Stimulated activated CD8-positive, alpha-beta memory T cell treated with anti-CD3 and anti-CD28 coated beads, Interleukin-15, amount 100 ng/mL, for 48 hours (primary cell): ENCODE measurements at regions not wholly inside any gene's neighbourhood (a gene's known extent, or its start where the extent isn't known, plus 50 kb on each side); places are given as distances from the start of the nearest gene placed in this dataset.
"Not testable (repeated sequence)": the region's sequence is repeated elsewhere in the genome, so short reads cannot be mapped to it uniquely, and the experiment has no call there.

Source experiments
- DNase-seq, 2 donors: peaks; one replicate each; pipeline ENCODE4 v3.0.0-alpha.2; 2020; ENCODE audit warnings: low read depth in 2 of 2

DNA sequence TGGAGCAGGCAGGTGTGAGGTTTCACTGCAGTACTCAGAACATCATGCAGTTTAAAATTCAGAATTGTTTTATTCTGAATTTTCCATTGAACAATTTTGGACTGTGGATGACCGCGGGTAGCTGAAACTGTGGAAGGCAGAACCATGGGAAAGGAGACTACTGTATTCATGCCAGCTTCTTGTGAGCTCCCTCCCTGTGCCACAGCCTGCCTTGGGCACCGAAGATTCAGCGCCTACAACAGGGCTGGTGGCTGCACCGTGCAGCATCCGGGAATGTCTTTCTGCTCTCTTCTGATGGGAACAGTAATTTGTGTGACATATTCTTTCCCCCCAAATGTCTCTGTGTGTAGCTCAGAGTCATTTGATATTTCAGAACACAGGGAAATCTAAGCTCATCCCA, 118.5 kb upstream of the NKX1-1 start:
- DNase-seq = no peak

- DNase-seq = no peak
Observed at GRCh38 chr4:1523907-1524636, 117.8 kb upstream of the NKX1-1 start.

- no peak for DNase-seq
Observed at GRCh38 chr4:1523506-1523905, 117.3 kb upstream of the NKX1-1 start.

DNA sequence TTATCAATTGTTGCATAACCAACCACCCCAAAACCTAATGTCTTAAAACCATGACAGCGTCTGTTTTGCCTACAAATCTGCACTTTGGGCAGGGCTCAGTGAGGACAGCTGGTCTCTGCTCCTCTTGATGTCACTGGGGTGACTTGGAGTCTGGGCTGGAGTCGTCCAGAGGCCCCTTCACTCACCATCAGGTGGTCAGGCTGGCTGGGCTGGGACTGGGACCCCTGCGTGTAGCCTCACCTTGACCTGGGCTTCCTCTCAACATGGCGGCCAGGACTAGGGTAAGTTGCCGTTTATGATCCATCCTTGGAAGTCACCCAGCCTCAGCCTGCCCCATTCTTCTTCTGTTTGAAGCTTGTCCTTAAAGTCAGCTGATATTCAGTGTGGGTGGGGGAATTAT, 116.8 kb upstream of the NKX1-1 start:
- DNase-seq = no peak

GRCh38 chr4:1522606-1523005, 116.4 kb upstream of the NKX1-1 start:
- DNase-seq = no peak

GRCh38 chr4:1521821-1522361, 115.6 kb upstream of the NKX1-1 start:
- DNase-seq = no peak

GRCh38 chr4:1520795-1521576, 114.7 kb upstream of the NKX1-1 start:
- DNase-seq = not testable (repeated sequence)

DNA sequence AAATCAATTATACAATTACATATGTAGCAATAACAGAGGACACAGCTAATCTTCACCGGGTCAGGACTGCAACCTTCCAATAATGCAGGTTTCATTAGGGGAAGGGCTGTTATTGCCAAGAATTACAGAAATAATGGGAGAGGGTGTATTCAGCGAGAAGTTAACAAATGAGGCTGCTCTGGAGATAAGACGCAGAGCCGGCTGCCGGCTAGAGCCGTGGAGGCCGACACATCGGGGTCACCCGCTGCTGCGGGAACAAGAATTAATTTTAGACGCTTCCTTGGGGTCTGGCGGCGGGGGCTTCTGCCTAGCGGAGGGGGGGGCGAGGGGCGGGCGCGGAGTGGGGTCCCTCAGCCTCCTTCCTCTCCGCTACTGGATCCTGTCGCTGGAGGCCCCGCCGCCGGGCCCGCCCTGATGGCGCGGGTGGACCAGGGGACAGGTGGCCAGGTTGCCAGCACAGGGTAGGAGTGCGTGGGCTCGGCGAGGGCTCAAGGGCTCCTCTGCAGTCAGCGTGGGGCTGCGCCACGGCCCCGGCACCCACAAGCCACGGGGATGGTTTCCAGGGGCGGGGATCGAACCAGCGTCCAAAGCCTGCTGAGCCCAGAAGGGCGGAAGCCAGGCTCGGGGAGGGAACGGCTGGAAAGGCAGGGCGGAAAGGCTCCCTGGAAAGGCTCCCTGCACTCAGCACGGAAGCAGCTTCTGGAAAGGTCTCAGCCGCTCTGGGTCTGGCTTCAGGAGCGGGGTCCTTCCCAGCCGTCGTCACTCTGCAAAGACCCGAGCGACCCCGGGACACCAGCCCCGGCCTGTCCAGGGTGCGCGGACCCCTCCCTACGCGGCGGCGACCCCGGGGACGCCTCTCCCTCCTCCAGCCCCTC, 113.8 kb upstream of the NKX1-1 start:
- DNase-seq = no peak

GRCh38 chr4:1518997-1519700, 112.9 kb upstream of the NKX1-1 start:
- DNase-seq = no peak

- no peak for DNase-seq
Observed at GRCh38 chr4:1517592-1518411, 111.6 kb upstream of the NKX1-1 start.

DNA sequence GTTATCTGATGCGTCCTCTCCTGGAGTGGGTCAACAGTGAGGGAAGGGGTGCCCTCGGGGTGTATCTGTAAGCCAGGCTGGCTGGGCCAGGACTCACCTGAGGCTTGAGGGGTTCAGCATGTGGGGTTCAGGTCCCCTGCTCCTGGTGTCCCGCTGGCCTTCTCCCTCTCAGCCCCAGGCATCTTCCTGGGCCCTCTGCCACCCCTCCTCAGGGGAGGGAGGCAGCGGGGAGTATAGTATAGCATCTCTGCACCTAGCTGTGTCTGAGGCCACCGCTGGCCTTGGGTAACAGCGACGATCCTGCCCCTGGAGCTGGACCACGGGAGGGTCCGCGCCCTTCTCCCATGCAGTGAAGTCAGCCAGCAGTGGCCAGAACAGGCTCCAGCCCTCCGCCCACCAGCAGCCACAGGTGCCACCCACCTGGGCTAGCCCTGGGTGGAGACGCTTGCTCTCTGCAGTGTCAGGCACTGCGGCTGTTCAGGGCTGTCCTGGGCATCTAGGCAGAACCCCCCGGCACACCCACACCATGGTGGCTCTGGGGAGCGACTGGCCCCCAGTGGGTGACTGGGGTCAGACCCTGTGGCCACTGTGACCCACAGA, 110.7 kb upstream of the NKX1-1 start:
- DNase-seq = no peak

GRCh38 chr4:1516261-1516660, 110.0 kb upstream of the NKX1-1 start:
- no peak for DNase-seq

DNA sequence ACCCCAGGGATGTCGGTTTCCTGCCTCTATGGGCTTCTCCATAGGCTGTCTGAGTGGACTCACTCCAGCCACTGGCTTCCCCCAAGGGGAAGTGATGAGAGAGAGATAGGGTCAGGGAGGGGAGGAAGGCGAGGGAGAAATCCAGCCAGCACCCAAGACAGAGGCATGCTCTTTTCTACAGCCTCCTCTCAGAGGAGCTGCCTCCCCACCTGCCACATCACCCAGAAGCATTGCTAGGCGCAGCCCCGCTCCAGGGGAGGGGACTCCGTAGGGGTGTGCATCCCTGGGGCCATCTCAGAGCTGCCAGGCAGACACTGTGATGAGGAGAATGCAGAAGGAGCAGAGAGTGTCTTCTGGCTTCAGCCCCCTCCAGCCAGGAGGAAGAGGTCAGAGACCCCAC, 109.5 kb upstream of the NKX1-1 start:
- DNase-seq = no peak

DNA sequence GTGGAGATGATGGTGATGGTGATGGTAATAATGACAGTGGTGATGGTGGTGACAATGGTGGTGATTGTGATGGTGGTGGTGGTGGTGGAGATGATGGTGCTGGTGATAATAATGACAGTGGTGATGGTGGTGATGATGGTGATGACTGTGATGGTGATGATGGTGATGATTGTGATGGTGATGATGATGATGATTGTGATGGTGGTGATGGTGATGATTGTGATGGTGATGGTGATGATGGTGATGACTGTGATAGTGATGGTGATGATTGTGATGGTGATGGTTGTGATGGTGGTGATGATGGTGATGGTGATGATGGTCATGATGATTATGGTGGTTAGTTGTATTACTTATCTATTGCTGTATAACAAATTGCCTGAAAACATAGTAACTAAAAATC, 108.9 kb upstream of the NKX1-1 start:
- DNase-seq = no peak

DNA sequence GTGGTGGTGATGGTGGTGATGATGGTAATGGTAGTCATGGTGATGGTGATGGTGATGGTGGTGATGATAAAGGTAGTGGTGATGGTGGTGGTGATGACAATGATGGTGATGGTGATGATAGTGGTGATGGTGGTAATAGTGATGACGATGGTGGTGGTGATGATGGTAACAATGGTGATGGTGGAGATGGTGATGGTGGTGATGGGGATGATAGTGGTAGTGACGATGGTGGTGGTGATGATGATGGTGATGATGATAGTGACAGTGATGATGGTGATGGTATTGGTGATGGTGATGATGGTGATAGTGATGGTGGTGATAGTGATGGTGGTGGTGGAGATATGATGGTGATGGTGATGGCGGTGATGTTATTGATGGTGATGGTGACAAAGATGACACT, 108.4 kb upstream of the NKX1-1 start:
- no peak for DNase-seq

- DNase-seq = no peak
Observed at GRCh38 chr4:1513936-1514483, 107.8 kb upstream of the NKX1-1 start.

DNA sequence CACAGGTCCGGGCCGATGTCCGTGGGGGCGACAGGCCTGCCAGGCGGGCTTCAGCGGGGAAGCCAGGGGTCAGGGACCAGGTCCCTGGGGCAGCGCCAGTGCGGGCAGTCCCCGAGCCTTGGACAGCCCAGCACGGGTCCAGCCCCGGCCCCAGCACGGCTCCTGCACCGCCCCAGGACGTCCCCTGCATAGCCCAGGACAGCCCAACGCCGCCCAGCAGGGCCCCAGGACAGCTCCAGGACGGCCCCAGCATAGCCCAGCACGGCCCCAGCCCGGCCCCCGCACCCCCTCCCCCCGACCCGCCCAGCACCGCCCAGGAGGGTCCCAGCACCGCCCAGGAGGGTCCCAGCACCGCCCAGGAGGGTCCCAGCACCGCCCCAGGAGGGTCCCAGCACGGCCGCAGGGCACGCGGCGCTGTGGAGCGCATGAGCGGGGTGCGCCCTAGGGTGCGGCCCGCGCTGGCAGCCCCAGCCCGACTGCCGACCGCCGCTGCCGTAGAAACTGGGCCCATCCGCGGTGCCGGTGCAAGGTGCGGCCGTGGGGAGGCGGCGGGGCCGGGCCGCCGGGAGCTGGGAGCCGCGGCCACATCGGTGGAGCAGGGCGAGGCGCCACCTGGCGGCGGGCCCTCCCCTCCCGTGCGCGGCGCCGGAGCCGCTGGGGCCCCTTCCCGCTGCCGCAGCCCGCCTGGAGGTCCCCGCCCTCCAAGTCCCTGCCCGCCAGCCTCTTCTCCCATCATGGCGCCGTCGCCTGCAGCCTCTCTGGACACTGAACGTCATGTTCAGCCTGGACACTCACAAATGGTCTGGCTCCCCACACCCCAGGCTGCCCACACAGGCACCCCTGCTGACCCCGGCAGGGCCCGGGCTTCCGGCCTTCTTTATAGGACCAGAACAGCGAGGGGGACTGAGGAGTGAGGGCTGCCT, 106.8 kb upstream of the NKX1-1 start:
- peak; percentile 20 to 34 for DNase-seq

GRCh38 chr4:1512051-1512737, 106.0 kb upstream of the NKX1-1 start:
- DNase-seq = no peak
